ENCODE measurements at regions not wholly inside any gene's neighbourhood (a gene's known extent, or its start where the extent isn't known, plus 50 kb on each side); places are given as distances from the start of the nearest gene placed in this dataset.
"Not testable (repeated sequence)": the region's sequence is repeated elsewhere in the genome, so short reads cannot be mapped to it uniquely, and the experiment has no call there.

- H3K4me1 ChIP-seq = no peaks in the 10 kb centered on the region
- H3K27ac ChIP-seq = no peak overlapping the region
- H3K4me3 ChIP-seq = no peak overlapping the region
- no peaks in the 10 kb centered on the region for H3K9me3 ChIP-seq
- H3K27me3 ChIP-seq = no peaks in the 10 kb centered on the region
- intact Hi-C loops (cut with DNase I) = no loop called here
- DNase-seq = no peak
- no peak for ATAC-seq
- no peaks in the 10 kb centered on the region for H3K36me3 ChIP-seq
- peak; percentile 20 for TF ChIP-seq CTCF (IDR thresholded peaks at IDR 0.05)
These were observed 99.1 kb upstream of the SMAD3 start for GRCh38 chr15:66966256-66966655.

GRCh38 chr15:66968806-66969596 is 96.4 kb upstream of the SMAD3 start:
- no peak for ATAC-seq
- no peak for TF ChIP-seq CTCF (IDR thresholded peaks at IDR 0.05)
- intact Hi-C loops (cut with DNase I) = no loop called here
- no peak overlapping the region for H3K27ac ChIP-seq
- no peaks in the 10 kb centered on the region for H3K4me1 ChIP-seq
- no peaks in the 10 kb centered on the region for H3K27me3 ChIP-seq
- DNase-seq = no peak
- no peaks in the 10 kb centered on the region for H3K9me3 ChIP-seq
- no peak overlapping the region for H3K4me3 ChIP-seq
- no peaks in the 10 kb centered on the region for H3K36me3 ChIP-seq

GRCh38 chr15:66974131-66974530 is 91.3 kb upstream of the SMAD3 start:
- H3K27me3 ChIP-seq; ATAC-seq; H3K27ac ChIP-seq; H3K36me3 ChIP-seq; H3K4me3 ChIP-seq; intact Hi-C loops (cut with DNase I); DNase-seq; H3K4me1 ChIP-seq; H3K9me3 ChIP-seq: not testable (repeated sequence)

GRCh38 chr15:66976106-66976640 is 89.2 kb upstream of the SMAD3 start:
- H3K36me3 ChIP-seq; intact Hi-C loops (cut with DNase I); H3K9me3 ChIP-seq; H3K4me1 ChIP-seq; H3K27me3 ChIP-seq; ATAC-seq; DNase-seq; H3K27ac ChIP-seq; H3K4me3 ChIP-seq: not testable (repeated sequence)

GRCh38 chr15:66980326-66980725 is 85.1 kb upstream of the SMAD3 start:
- intact Hi-C loops (cut with DNase I); H3K4me3 ChIP-seq; H3K9me3 ChIP-seq; H3K27ac ChIP-seq; DNase-seq; ATAC-seq; H3K27me3 ChIP-seq; H3K36me3 ChIP-seq; H3K4me1 ChIP-seq: not testable (repeated sequence)

- Histone ChIP-seq H3K27me3 (no peaks in the 10 kb centered on the region), H3K9me3 (no peaks in the 10 kb centered on the region), H3K36me3 (no peaks in the 10 kb centered on the region), H3K27ac (no peak overlapping the region), H3K4me3 (no peak overlapping the region), H3K4me1 (no peaks in the 10 kb centered on the region)
- intact Hi-C loops (cut with DNase I) = no loop called here
- TF ChIP-seq CTCF (IDR thresholded peaks at IDR 0.05) = no peak
- ATAC-seq = no peak
- DNase-seq = no peak
These were observed 83.6 kb upstream of the SMAD3 start for GRCh38 chr15:66981771-66982170.

- no peaks in the 10 kb centered on the region for H3K36me3 ChIP-seq
- no peak overlapping the region for H3K27ac ChIP-seq
- ATAC-seq (no peak), DNase-seq (no peak)
- H3K4me1 ChIP-seq = no peaks in the 10 kb centered on the region
- no peaks in the 10 kb centered on the region for H3K27me3 ChIP-seq
- intact Hi-C loops (cut with DNase I) = no loop called here
- H3K9me3 ChIP-seq = no peaks in the 10 kb centered on the region
- TF ChIP-seq CTCF (IDR thresholded peaks at IDR 0.05) = no peak
- no peak overlapping the region for H3K4me3 ChIP-seq
These were observed 83.2 kb upstream of the SMAD3 start for GRCh38 chr15:66982250-66982649.
